Muscle of arm (tissue), 1 donor: ENCODE measurements at regions not wholly inside any gene's neighbourhood (a gene's known extent, or its start where the extent isn't known, plus 50 kb on each side); places are given as distances from the start of the nearest gene placed in this dataset.
A peak's percentile ranks its signal among the peaks of the same experiment; 100 is the strongest.
"Not testable (repeated sequence)": the region's sequence is repeated elsewhere in the genome, so short reads cannot be mapped to it uniquely, and the experiment has no call there.

Experiments used
- DNase-seq: peaks from one replicate; pipeline ENCODE4 v3.0.0-alpha.2; 2013

DNA sequence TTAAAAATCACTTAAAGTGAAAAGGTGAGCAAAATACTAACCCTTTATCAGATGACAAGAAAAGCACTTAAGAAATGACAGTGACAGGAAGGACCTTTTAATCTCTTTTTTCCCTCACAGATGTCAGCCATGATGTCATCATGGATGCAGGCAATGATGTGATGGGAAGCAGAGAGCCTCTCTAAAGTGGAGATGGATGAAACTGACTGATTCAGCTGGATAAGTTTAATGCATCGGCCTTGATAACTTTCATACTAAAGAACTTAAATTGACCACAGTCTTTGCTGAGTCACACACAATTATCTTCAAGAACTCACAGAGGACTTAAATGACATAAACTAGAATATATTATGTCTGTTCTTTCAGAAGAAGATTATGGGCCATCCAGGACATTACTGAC is 153.2 kb upstream of the FGF10 start:
- no peak for DNase-seq

DNA sequence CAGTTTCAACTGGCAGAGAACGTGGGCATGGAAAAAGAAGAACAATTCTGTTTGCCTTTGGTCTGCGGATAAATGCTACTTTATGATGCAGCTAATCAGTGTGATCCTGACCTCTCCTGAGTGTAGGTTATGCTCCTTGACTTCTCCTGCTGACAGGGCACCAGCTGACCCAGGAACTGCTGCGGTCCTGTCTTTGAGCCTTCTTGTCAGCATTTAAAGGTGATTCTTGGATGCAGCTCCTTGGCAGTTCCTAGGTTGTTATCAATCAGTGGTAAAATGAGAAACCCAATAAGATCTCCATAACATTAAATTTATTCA is 150.3 kb upstream of the FGF10 start:
- no peak for DNase-seq

DNA sequence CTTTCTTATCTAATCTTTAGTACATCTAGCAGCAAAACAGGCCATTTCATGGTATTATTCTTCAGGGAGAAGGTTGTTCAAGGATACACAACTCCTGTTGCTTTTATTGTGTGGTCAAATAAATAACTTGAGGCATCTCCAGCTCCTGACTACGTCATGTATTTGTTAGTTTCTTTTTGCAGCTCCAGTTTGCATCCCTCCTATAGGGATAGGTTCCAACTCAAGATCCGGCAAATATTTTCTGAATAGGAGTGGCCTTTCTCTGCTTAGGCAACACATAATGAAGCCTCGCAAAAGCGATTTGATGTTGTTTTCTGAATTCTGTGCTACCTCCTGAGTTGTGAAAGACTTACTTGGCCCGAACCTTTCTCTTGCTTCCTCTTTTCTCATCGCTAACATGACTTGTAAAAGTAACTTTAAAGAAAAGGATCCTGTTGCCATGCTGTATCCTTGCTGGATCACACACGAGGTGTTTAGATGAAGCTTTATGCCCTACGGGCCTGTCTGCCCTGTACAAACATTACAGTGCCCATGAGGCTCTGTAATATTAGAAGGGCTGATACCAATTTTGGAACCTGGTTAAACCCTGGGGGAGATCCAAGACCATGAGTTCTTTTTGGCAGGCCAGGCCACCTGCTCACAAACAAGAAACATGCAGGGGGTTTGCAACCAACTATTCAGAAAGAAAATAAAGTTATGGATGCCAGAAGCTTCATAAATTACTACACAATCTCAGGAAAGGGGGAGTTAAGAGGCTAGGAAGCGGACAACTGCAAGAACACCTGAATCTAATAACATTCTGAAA is 149.8 kb upstream of the FGF10 start:
- DNase-seq = peak; percentile 38

DNA sequence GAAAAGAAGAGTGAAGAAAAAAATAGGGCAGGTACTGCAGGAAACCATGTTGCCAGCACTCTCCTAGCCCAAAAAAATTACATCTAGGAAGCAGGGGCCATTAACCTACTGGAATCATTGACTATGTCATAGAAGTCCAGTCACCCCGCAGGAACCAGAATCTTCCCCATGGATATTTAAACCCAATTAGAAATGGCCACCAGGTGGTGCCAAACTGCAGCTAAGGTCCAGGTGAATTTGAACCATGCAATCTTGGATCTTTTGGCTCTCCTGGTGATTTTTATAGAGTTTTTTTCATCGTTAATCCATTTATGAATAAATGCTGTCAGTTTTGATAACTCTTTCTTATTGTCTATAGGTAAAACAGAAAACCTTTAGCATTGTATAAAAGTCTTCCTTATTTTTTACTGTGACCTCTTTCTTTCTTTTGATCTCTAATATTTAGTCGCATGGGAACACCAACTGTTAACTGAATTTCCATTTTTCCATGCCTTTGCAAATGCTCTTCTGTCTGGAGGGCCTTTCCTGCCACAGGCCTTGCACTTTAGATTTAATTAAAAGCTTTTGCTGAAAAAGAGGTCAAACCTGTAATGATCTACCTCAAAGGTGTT is 147.5 kb upstream of the FGF10 start:
- DNase-seq = no peak

DNA sequence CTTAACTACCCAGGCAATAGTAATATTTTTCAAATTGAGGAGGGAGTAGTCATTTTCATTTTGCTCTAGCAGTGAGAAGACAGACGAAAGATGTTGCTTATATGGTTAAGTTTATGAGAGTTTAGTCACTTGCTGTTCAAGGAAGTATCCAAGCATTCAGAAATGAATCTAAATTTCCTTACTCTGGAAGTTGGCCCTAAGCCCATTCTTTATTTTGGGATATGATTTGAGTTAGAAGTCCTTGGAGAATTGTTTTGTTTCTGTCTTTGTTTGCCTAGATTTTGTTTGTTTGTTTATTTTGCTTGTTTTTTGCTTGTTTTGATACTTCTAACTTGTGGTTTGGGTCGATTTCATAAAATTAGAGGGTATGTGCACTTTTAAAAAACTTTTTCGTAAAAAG is 146.4 kb upstream of the FGF10 start:
- DNase-seq = no peak

DNA sequence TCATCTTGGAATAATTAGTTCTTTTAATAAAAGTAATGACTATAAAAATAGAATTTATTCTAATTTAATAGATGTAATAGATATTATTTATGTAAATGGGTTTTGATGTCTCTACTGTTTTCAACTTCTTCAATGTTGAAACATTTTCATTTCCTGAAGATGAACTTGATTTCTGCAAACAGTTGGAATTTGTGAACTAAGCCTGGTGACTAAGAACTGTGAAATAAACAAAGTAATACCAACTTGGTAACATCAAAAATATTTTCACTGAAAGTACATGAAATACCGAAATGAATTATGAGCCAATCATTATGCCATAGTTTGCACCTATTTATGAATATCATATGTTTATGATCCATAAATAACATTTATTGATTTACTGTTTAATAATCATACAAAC is 143.8 kb upstream of the FGF10 start:
- DNase-seq = no peak

DNA sequence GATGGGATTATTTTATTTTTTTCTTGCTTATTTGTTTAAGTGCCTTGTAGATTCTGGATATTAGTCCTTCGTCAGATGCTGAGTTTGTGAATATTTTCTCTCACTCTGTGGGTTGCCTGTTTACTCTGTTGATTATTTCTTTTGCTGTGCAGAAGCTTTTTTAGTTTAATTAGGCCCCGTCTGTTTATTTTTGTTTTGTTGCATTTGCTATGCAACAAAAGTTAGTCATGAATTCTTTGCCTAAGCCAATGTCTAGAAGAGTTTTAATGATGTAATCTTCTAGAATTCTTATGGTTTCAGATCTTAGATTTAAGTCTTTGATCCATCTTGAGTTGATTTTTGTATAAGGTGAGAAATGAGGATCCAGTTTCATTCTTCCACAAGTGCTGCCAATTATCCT is 142.5 kb upstream of the FGF10 start:
- DNase-seq = not testable (repeated sequence)

DNA sequence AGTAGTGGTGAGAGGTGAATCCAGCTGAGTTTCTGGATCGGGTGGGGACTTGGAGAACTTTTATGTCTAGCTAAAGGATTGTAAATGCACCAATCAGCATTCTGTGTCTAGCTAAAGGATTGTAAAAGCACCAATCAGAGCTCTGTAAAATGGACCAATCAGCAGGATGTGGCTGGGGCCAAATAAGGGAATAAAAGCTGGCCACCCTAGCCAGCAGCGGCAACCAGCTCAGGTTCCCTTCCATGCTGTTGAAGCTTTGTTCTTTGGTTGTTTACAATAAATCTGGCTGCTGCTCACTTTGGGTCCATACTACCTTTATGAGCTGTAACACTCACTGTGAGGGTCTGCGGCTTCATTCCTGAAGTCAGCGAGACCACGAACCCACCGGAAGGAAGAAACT is 141.6 kb upstream of the FGF10 start:
- DNase-seq = not testable (repeated sequence)

DNA sequence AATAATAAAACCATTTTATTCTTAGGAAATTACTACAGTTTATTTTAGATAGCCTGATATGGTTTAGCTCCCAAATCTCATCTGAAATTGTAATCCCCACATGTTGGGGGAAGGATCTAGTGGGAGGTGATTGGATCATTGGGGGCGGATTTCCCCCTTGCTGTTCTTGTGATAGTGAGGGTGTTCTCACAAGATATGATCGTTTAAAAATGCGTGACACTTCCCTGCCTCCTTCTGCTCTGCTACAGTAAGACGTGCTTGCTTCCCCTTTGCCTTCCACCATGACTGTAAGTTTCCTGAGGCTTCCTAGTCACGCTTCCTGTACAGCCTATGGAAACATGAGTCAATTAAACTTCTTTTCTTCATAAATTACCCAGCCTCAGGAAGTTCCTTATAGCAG is 122.4 kb upstream of the FGF10 start:
- no peak for DNase-seq

DNA sequence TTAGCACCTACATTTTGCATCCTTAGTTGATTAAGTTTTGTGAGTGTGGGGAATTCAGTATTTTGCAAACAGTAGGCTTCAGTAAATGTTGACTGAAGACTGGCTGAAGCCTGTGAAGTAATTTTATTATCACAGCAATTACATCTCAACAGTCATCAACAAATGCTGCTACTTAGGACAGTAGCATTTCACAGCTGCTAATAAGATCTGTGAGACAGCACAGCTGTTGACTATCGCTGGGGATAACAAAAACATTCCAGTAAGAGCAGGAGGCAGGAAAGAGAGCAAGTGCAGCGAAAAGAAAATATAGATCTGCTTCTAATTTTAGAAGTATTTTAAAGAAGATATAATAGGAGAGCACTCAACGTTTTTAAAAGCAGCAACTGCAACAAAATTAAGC is 117.3 kb upstream of the FGF10 start:
- DNase-seq = no peak

DNA sequence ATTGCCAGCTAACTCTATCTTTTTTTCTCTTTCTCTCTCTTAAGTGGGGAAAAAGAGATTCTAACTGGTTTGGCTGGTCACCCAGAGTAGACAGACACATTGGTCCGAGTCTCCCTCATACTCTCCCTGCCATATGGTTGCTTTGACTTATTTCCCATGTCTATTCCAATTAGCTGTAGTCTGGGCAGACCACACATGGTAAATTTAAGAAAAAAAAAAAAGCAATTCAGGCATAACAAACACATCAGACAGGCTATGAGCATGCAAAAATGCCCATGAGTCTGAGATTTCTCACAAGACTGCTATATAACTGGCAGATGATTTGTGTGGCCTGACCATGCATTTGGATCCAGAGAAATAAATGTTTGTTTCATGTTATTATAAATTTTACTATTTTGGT is 110.2 kb upstream of the FGF10 start:
- no peak for DNase-seq

DNA sequence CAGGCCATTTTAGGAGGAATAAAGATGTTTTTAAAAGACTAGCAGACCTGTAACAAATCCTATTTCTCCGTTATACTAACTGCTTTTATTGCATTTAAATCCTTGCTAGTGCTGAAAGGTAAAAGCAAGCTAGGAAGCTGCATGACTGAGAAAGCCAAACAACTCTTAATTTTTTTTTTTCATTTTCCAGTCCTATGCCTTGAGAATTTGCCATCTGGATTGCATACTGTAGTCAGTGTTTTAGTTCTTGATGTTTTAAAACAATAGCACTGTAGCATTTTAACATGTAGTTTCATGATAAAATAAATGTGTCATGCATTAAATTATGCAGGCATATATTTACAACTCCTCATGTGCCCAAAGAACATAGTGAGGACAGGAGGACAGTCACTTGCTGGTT is 108.4 kb upstream of the FGF10 start:
- peak; percentile 25 for DNase-seq

DNA sequence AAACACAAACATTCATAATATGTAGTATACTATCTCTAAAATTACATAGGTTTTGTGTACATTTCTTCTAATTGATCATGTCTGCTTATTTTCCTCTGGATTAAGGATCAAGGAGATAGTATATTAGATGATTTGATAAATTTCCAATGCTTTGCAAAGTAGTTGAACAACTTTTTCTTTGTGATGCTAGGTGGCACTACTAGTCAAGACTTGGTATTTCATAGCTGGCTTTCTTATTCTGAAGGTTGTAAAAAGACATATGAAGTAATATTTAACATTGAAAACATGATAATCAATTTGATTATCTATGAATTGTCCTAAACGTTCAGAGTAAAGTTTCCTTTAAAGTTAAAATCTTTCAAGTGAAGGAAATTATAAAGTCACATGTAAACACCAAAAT is 106.1 kb upstream of the FGF10 start:
- no peak for DNase-seq

DNA sequence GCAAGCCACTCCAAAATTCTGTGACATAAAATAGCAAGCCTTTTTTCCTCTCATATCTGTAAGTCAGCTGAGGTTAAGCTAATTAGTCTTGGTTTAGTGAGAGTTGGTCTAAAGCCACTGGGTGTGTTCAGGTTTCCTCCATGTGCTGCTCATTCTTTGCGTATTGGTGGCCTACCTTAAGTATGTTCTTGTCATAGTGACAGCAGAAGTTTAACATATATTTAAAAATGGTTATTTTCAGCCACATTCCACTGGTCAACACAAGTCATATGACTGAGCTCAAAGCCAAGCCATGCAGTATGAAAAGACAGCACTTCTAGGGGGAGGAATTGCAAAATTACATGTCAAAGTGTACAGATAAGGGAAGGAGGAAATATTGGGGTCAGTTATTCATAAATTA is 100.5 kb upstream of the FGF10 start:
- no peak for DNase-seq

DNA sequence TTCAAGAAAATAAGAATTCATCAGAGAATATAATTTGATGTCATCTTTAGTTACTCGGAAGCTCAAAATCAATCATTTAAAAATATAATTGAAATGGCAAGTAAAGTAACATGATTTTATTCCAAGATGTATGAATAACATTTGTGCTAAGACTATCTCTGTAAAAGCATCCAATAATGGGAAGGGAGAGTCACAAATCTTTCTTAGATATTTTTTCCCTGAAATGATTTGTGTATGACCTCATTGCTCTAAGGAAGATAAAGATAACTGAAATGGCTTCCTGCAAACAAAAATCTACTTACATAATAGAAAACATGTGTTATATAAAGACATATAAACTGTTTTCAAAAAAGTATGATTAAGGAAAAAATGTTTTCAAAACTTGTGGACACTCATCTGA is 97.4 kb upstream of the FGF10 start:
- no peak for DNase-seq

DNA sequence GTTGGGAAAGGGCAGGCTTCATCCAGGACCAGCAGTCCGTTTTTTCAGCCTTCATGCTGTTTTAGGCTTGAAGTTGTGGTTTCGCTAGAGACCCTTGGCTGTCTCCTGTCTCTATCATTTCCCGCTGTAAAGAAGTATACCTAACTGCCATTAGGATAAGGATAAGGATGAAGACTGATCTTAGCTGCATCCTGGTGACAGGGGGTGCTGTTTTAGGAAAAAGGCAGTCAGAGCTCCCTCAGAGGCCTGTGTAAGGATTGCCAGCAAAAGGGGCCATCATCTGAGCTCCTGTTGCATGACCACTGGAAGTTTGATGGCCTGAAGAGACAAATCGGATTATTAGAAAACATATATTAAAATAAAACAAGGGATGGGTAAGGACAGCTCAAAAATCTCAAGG is 64.8 kb upstream of the FGF10 start:
- no peak for DNase-seq

DNA sequence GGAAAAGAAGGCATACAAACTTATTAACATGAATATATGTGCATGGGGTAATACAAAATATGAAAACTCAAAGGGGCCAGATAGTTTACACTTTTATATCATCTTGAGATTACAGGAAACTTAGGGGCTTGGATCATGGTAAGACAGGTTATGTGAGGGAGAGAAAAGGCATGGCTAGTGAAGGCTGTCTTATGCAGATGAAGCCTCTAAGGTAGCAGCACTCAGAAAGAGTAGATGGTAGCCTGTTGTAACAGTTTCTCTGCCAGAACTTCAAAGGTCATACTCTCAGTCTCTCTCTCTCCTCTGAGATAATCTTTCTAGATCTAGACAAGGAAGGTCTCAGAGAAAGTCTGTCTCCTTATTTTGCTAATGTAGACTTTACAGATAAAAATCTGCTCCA is 57.2 kb upstream of the FGF10 start:
- no peak for DNase-seq

DNA sequence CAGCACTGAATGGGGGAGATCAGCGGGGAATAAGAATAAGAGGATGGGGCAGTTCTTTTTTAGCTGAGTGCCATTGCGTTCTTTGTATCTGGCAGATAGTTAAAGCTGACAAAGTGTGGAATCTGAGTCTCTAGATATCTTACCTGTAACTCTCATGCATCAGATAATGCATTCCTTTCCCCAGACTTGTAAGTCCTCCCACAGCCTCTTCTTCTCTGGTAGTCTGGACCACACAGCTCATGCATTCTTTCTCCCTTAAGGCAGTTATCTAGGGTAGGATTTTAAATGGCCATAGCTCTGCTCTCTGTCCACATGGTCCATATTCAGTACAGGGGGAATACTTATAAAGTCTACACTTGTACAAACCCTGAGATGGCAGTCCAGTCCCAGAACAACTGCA is 54.0 kb upstream of the FGF10 start:
- DNase-seq = no peak

DNA sequence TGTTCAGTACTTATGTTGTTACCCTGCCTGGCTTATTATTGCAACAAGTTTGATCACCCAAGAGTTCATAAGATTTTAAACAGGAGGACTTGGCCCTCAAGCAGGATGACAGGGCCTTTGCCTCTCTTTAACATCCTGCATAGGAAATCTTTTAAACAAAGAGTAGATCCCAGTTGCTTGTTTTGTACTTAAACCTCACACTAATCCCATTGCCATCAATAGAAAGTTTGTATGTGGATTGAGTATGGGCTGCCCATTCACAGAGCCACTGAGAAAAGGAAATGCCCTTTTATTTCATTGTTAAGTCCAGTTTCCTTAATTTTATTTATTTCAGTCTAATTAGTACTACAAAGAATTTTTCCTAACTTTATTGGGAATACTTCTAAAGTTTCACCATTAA is 52.2 kb upstream of the FGF10 start:
- no peak for DNase-seq

DNA sequence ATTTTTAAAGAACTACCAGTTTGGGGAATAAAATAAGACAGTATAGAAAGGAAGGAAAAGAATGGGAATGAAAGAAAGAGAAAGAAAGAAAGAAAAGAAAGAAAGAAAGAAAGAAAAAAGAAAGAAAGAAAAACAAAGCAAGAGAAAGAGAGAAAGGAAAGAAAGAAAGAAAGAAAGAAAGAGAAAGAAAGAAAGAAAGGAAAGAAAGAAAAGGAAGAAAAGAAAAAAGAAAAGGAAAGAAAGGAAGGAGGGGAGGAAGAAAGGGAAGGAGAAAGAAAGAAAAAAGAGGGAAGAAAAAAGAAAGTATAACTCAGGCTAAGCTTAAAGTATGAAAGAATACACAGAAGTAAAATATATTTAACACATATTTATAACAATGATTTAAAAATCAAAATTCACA is 51.0 kb upstream of the FGF10 start:
- DNase-seq = no peak
